ENCODE measurements at regions not wholly inside any gene's neighbourhood (a gene's known extent, or its start where the extent isn't known, plus 50 kb on each side); places are given as distances from the start of the nearest gene placed in this dataset.

GRCh38 chr4:154030746-154031145 lies 241.9 kb upstream of the SFRP2 start:
- TF ChIP-seq, protein P1, sequence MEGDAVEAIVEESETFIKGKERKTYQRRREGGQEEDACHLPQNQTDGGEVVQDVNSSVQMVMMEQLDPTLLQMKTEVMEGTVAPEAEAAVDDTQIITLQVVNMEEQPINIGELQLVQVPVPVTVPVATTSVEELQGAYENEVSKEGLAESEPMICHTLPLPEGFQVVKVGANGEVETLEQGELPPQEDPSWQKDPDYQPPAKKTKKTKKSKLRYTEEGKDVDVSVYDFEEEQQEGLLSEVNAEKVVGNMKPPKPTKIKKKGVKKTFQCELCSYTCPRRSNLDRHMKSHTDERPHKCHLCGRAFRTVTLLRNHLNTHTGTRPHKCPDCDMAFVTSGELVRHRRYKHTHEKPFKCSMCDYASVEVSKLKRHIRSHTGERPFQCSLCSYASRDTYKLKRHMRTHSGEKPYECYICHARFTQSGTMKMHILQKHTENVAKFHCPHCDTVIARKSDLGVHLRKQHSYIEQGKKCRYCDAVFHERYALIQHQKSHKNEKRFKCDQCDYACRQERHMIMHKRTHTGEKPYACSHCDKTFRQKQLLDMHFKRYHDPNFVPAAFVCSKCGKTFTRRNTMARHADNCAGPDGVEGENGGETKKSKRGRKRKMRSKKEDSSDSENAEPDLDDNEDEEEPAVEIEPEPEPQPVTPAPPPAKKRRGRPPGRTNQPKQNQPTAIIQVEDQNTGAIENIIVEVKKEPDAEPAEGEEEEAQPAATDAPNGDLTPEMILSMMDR (IDR thresholded peaks at IDR 0.05; ENCODE audit: insufficient read depth, low read depth, low read length): no peak
- no peak for TF ChIP-seq EZH2 (IDR thresholded peaks at IDR 0.05; ENCODE audit: insufficient read depth, low read length)
